NCI-H187 (cell line): ENCODE measurements at regions not wholly inside any gene's neighbourhood (a gene's known extent, or its start where the extent isn't known, plus 50 kb on each side); places are given as distances from the start of the nearest gene placed in this dataset.

Experiments
- DNase-seq, 2 experiments: peaks; one replicate each; lab custom pipeline; 2025; lab: John Stamatoyannopoulos, UW

DNA sequence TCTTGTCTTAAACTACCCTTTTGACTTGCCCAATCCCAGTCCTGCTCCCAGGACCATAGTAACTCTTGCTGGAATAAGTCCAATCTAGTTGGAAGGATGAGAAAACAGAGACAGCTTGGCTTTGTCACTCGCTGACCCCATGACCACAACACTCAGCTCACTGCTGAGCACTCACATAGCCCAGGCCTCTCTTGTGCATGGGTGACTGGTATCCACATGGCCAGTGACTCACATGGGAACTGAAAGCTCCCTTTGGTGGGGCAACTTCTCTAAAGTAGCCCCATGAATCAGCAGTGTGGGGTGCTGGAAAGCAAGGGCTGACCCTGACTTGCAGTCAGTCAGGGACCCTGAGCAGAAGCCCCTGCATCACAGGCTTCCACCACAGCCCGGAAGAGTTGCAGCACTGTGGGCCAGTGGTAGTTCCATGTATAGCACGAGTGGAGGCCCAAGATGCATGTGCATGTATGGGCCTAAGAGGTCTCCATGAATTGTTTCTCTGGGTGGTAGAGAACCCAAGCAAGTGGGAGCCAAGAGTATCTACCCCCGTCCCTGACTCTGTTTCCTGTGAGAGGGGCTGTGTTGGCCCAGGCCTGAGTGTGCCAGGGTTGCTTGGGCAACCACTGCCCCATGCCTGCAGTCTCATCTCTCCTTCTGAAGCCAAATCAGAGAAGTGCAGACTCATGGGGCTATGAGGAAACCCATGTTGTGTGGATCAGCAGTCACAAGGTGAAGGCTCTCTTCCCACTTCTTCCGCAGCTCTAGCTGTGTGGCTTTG is 62.1 kb upstream of the XCR1 start:
- DNase-seq, result no peak

DNA sequence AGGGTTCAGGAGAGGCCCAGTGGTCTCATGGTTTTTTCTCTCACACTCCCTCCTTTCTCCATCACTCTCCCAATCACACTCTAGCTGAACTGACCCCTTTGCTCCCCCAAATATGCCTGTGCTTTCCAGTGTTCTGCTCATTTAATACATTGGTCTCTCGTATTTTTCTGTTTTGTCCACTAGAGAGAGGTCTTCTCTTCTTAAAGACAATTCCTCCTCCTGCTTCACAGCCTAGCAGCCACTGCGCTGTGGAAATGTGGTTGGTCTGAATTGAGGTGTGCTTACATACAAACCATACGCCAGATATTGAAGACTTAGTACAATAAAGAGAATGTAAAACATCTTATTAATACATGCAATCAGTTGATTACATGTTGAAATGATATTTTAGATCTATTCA is 60.6 kb upstream of the XCR1 start:
- DNase-seq, result no peak

DNA sequence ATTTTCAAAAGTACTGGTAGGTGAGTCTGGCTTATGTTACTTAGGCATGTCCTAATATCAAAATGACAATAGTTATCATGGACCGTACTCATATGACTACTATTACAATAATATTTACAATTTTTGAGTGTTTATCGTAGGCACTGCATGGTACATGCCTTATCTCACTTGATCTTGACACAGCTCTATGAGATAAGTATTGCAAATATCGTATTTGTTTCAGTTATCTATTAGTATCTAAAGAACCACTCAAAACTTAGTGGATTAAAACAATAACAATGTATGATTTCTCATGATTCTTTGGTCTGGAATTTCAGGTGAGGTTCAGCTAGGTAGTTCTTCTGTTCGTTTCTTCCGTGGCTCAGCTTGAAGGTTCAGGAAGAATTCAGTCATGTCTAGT is 59.7 kb upstream of the XCR1 start:
- DNase-seq, result no peak

DNA sequence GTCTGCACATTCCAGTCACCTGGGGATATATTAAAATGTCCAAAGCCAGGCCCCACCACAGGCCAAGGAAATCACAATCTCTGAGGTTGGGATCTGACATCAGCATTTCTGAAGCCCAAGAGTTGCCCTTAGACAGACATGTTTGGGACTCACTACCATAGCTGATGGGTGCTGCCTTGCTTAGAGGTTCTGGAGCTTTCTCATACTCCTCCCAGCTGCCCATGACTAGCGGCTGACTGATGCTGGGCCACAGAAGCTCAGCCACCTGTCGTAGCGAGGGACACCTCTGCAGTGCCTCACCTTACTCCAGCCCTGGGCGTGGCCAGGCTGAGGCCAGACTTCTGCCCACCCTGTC is 58.8 kb upstream of the XCR1 start:
- no peak for DNase-seq

DNA sequence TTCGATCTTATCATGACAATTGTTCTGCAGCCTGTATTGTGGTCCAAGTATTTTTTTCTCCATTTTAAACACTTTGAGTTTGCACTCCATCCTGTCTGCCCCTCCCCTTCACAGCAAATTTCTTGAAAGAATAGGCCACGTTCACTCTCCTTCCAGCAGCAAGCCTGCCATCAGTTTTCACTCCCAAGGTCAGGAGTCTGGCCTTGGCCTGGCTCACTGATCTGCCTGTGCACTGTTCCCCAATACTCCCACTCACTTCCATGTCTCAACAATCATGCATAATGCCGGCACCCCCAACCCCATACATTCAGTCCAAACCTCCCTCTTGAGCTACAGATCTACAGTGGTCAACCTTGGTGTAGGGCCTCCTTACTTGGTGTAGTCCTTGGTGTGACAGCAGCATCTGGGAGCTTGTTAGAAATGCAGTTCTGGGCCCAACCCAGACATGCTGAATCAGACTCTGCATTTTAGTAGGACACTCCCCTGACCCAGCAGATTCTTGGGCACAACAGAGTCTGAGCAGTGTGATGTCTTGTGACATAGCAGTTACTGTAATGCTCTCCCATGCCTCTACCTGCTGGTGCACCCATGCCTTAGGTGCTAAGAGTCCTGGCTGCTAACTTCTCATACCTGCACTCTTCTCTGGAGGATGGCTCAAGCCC is 58.3 kb upstream of the XCR1 start:
- no peak for DNase-seq

DNA sequence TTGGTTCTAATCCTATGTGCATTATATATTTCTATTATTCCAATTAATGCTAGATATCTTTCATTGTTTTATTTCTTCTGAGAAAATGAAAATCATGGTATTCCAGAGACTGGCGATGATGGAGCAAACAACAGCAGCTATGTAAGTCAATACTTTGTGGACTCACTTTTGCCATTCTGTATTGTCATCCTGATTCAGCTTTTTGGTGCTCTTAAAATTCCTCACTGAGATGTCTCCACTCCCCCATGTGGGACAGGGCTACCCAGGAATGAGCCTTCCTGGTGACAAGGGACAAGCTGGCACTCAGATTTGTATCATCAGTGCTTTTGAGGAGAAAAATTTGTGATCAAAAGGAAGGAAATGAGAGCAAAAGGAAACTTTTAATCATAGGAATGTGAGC is 56.7 kb upstream of the XCR1 start:
- DNase-seq, result no peak

DNA sequence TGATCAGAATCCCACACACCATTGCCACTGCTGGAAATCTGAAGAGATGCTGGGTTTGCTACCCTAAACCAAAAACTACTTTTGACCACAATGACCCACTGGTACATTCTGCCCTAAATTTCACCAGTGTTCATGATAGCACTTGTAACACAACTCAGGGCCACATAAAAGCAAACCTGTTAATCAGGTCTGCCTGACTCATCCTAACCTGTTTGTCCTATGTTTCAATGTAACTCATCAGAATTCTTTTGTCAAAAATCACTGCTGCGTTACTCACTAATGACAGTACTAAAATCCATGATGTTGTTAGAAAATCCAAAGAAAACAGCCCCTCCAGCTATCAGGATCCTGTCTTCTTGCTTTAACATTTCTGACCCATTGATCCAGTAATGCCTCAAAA is 55.6 kb upstream of the XCR1 start:
- DNase-seq, result no peak

DNA sequence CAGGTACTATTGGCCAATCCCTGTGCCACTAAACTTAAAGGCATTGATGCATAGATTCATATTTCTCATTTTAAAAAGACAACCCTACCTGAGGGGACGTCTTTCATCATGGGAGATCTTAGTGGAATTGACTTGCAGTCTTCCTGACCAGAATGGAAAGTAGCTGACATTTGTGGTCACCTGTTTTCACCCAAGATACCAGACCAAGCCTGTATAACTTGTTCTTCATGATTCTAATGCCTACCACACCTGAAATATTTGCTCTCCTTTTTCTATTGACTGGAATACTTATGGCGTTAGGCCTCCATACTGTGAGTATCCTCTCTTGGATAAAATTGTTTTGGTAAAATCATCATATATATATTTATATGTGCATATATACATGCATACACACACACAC is 54.7 kb upstream of the XCR1 start:
- DNase-seq, result no peak

DNA sequence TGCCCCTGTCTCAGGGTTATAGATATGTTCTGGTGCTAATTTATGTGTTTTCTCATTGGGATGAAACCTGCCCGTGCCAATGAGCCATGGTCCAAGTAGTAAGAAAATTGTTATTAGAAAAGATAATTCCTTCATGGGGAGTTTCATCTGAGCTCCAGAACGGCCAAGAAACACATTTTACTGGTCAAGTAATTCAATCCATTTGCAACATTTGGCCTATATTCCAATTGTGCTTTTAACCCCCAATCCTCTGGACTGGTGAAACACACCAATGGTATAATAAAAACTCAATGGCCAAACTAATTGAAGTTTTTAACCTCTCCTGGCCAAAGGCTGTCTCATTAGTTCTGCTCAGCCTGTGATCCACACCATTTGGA is 53.7 kb upstream of the XCR1 start:
- no peak for DNase-seq

DNA sequence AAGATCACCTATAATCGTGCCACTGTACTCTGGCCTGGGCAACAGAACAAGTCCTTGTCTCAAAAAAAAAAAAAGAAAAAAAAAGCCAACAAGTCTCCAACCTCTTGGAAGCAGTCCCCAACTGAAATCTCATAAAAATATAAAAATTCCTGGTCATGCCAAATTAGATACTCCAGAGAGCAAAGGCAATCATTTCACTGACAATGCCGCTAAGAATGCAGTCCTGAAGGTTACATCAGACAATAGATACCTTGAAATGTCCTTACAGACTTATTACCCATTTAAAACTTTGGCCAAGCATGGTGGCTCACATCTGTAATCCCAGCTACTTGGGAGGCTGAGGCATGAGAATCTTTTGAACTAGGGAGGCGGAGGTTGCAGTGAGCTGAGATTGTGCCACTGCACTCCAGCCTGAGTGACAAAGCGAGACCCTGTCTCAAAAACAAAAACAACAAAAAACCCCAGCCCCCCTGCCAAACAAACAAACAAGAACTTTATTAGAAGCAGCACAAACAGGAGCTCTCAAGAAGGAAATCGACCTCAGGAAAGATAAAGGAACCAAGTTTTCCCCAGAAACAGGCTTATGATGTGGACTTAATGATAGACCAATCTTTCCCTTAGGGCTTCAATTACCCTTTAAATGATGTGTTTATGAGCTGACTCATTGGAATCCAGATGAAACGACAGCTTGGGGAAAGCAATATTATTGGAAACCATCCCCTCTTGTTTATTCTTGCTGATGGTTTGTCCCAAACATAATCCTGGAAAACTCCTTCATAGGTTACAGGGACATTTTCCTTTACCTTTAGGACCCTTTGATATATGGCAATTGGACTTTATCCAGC is 53.1 kb upstream of the XCR1 start:
- no peak for DNase-seq

DNA sequence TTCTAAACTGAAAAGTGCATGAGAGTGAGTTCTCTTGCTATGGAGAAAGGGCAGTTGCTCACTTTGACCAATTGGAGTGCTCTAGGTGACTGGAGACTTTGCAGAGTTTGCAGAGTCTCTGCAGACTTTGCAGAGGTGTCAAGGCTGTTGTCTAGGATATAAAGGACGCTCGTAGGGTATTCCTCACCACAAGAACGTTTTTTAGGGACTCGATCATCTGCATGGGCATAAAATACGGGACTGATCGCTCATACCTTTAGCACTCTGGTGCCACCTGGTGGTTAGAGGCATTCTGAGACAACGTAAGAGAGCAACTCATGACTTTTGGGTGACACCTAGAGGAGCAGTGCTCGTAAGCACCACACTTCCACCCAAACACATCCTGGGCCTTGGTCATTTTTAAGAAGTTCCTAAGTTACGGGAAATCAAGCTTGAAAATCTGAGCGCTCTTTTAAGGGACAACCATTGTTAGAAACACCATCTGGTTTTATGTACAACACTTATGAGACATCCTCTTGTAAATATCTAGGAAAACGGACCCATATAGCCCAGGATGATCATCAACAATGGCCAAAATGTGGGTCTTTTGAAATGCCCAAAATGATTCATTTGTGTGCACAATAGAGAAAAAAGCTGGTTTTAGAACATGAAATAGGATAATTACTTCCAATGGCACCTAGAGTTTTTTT is 51.6 kb upstream of the XCR1 start:
- DNase-seq, result peak; percentile 44 to 59
